Heart right ventricle (tissue), 16 donors: ENCODE measurements at regions not wholly inside any gene's neighbourhood (a gene's known extent, or its start where the extent isn't known, plus 50 kb on each side); places are given as distances from the start of the nearest gene placed in this dataset.

Source experiments
- ATAC-seq, 8 donors: fragments of 200-7000 bp; cut with Tn5 transposase; one replicate each; pipeline ENCODE4 v1.9.1; 2020; ENCODE audit warnings: mild to moderate bottlenecking in 8 of 8, moderate library complexity in 8 of 8, moderate number of reproducible peaks in 1 of 8
- DNase-seq, 2 donors: peaks; one replicate each; pipeline ENCODE4 v3.0.0-alpha.2; 2020
- H3K27ac ChIP-seq, 10 donors: fragments of 200-600 bp; sonication (generic) in 2 of 10; one replicate each; pipeline versions ENCODE4 v1.5.0 to v1.8.0; 2020 to 2022; ENCODE audit warnings: mild to moderate bottlenecking in 3 of 10
- H3K27me3 ChIP-seq, 7 donors: fragments of 200-600 bp; one replicate each; pipeline ENCODE4 v1.8.0; 2021 to 2022; ENCODE audit warnings: mild to moderate bottlenecking in 2 of 7
- H3K36me3 ChIP-seq, 9 donors: fragments of 200-600 bp; sonication (generic) in 1 of 9; one replicate each; pipeline versions ENCODE4 v1.5.0 to v1.8.0; 2020 to 2022; ENCODE audit warnings: mild to moderate bottlenecking in 2 of 9
- H3K4me1 ChIP-seq, 9 donors: fragments of 200-600 bp; sonication (generic) in 1 of 9; one replicate each; pipeline versions ENCODE4 v1.5.0 to v1.8.0; 2020 to 2022; ENCODE audit warnings: mild to moderate bottlenecking in 4 of 9
- H3K4me3 ChIP-seq, 10 donors: fragments of 200-600 bp; sonication (generic) in 2 of 10; one replicate each; pipeline versions ENCODE4 v1.5.0 to v1.8.0; 2020 to 2022; ENCODE audit warnings: mild to moderate bottlenecking in 7 of 10, moderate library complexity in 2 of 10
- H3K9me3 ChIP-seq, 11 donors: fragments of 200-600 bp in 10 of 11; sonication (generic) in 2 of 11; one replicate each; pipeline versions ENCODE4 v1.5.0 to v1.8.0; 2013 to 2022; ENCODE audit warnings: mild to moderate bottlenecking in 2 of 11, control low read depth in 1 of 11, moderate library complexity in 1 of 11
- WGBS, 2 donors: extraction: QIAGEN DNeasy Blood & Tissue Kit; methylation state at CpG; one replicate each; pipeline ENCODE4 v1.1.7; 2013; ENCODE audit warnings: inconsistent platforms in 1 of 2; 5-methylcytosine and 5-hydroxymethylcytosine counted together
- intact Hi-C, 10 donors: fragments of 100-400 bp; cut with DNase I; formaldehyde crosslinking; loops; one replicate each; pipeline versions ENCODE4 v1.11.1 to v1.14.2; 2022
- TF ChIP-seq, protein P1 (sequence below), 9 donors: fragments of 200-600 bp; sonication (generic) in 2 of 9; IDR thresholded peaks; one replicate each; pipeline versions ENCODE4 v1.5.0 to v1.8.0; 2021 to 2022; ENCODE audit warnings: antibody characterized with exemption in 9 of 9, mild to moderate bottlenecking in 5 of 9, moderate library complexity in 1 of 9
- donor health status: Arrhythmogenic right ventricular cardiomyopathy.
- donor health status: ischemic (EF 13 %, LVEDD 7.1; RV severe dilation, severe dysfunction).
- donor health status: healthy with polysubstance abuse.
- donor health status: DM: no; HTN: yes; CAD: no.
- donor health status: DM: no; HTN: no; CAD: no.
- donor health status: ischemic (EF 25% LVEDD 6.9; RV normal size, moderate dysfunction).
- donor health status: ischemic (EF 25% LVEDD 5.7; RV mildly dilated, moderate dysfunction).
- donor health status: healthy.
- donor health status: DM: yes; HTN: yes; CAD: no.
- donor health status: Ischemic cardiomyopathy.
- donor health status: ischemic (EF 35%, LVEDD 5.7; RV mildly dilated, moderate dysfunction).
- donor health status: nonischemic (EF 11% LVEDD 7.7; RV severe dilation, severe dysfunction).
- donor health status: DM: yes; HTN: yes; CAD: no.
- donor health status: PGD.
- donor health status: ischemic (EF 29% LVEDD 5.4; RV normal size, mild dysfunction).
- donor health status: nonischemic (EF 23%, LVEDD 6.1; RV moderate dilation, normal function).

DNA sequence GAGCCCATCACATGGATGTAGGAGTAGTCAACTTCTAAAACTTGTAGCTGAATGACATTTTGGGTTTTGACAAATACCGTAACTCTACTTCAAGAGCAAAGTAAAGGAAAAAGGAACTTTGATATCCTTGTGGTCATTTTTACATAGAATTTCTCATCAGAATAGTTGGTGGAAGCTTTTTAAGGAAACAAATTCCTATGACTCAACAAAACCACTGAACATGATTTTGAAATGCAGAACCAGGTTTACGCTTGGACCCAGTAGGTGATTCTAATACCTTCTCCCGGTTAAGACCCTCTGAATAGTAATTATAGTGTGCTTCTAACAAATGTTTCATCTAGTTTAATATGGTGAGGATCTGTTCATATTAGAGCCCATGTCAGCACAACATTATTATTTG lies 307.8 kb downstream of the GPR37 start:
- DNase-seq = no peak
- TF ChIP-seq, protein P1, sequence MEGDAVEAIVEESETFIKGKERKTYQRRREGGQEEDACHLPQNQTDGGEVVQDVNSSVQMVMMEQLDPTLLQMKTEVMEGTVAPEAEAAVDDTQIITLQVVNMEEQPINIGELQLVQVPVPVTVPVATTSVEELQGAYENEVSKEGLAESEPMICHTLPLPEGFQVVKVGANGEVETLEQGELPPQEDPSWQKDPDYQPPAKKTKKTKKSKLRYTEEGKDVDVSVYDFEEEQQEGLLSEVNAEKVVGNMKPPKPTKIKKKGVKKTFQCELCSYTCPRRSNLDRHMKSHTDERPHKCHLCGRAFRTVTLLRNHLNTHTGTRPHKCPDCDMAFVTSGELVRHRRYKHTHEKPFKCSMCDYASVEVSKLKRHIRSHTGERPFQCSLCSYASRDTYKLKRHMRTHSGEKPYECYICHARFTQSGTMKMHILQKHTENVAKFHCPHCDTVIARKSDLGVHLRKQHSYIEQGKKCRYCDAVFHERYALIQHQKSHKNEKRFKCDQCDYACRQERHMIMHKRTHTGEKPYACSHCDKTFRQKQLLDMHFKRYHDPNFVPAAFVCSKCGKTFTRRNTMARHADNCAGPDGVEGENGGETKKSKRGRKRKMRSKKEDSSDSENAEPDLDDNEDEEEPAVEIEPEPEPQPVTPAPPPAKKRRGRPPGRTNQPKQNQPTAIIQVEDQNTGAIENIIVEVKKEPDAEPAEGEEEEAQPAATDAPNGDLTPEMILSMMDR (IDR thresholded peaks at IDR 0.05) = no peak
- Histone ChIP-seq H3K36me3 (no peaks in the 10 kb centered on the region), H3K4me3 (no peak overlapping the region), H3K27ac (no peak overlapping the region), H3K4me1 (no peaks in the 10 kb centered on the region), H3K9me3 (no peaks in the 10 kb centered on the region), H3K27me3 (no peaks in the 10 kb centered on the region)
- 91 to 96% methylated on average over 3 of the region's 3 CpGs for WGBS, 2 donors
- intact Hi-C loops = no loop called here
- no peak for ATAC-seq

GRCh38 chr7:124456286-124456685 lies 309.3 kb downstream of the GPR37 start:
- no peaks in the 10 kb centered on the region for H3K4me1 ChIP-seq
- intact Hi-C loops = no loop called here
- H3K27ac ChIP-seq = no peak overlapping the region
- no peak for ATAC-seq
- no peaks in the 10 kb centered on the region for H3K36me3 ChIP-seq
- TF ChIP-seq, protein P1 (IDR thresholded peaks at IDR 0.05) = no peak
- no peaks in the 10 kb centered on the region for H3K9me3 ChIP-seq
- DNase-seq = no peak
- H3K27me3 ChIP-seq = no peaks in the 10 kb centered on the region
- H3K4me3 ChIP-seq = no peak overlapping the region
- WGBS, 2 donors = 85% methylated on average over 3 of the region's 3 CpGs

DNA sequence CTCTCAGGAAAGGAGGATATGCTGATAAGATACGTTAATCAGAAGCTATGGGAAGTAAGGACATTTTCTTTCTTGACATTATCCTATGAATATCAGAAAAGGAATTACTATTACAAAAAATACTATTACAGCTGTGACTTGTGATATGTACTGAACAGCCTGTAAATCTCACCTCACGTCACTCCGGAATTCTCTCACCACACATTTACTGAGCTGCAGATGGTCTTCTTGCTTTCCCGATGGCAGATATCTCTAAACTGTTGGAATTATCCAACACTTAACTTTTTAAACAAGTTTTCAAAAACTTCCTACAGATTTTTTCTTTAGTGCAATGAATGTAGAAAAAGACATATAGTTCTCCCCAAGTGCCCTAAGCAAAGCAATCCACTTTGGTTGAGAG lies 313.4 kb downstream of the GPR37 start:
- no peaks in the 10 kb centered on the region for H3K4me1 ChIP-seq
- no peaks in the 10 kb centered on the region for H3K27me3 ChIP-seq
- DNase-seq (no peak), ATAC-seq (no peak)
- intact Hi-C loops = no loop called here
- WGBS, 2 donors = 38 to 45% methylated on average over 4 of the region's 4 CpGs
- H3K27ac ChIP-seq = no peak overlapping the region
- H3K9me3 ChIP-seq = no peaks in the 10 kb centered on the region
- TF ChIP-seq, protein P1 (IDR thresholded peaks at IDR 0.05) = no peak
- no peak overlapping the region for H3K4me3 ChIP-seq
- no peaks in the 10 kb centered on the region for H3K36me3 ChIP-seq

DNA sequence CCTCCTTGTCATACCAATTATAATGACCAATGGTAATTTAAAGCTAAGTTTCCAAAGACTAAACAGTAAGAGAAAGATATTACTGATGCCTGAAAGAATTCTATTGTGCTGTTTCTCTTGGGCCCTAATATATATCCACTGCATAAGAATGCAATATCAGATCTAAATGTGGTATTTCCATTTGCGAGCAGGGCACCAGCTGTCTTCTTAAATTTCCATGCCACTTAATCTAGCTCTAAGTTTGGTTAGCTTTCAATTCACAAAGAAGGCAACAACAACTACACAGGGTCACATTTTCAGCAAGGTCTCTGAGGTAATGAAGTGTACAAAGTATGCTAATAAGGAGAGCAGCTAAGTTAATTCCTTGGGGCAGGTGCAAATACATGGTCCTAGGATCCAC lies 315.7 kb downstream of the GPR37 start:
- Histone ChIP-seq H3K27ac (no peak overlapping the region), H3K4me3 (no peak overlapping the region), H3K4me1 (no peaks in the 10 kb centered on the region), H3K27me3 (no peaks in the 10 kb centered on the region), H3K36me3 (no peaks in the 10 kb centered on the region), H3K9me3 (no peaks in the 10 kb centered on the region)
- no peak for DNase-seq
- intact Hi-C loops = no loop called here
- TF ChIP-seq, protein P1 (IDR thresholded peaks at IDR 0.05) = no peak
- ATAC-seq = no peak
- WGBS, 2 donors = 85% methylated on average over 1 of the region's 1 CpG
